AG10803 (cell line): ENCODE measurements at regions not wholly inside any gene's neighbourhood (a gene's known extent, or its start where the extent isn't known, plus 50 kb on each side); places are given as distances from the start of the nearest gene placed in this dataset.

Experiments used
- DNase-seq: peaks from one replicate; pipeline ENCODE4 v3.0.0; 2010; ENCODE audit warnings: low read depth
- H3K4me3 ChIP-seq: 2 replicates; pipeline ENCODE4 v1.5.1; 2011; ENCODE audit warnings: mild to moderate bottlenecking, low read length, control low read depth
- TF ChIP-seq, protein P1 (sequence below): conservative IDR thresholded peaks from 2 replicates; pipeline ENCODE4 v1.5.1; 2011; ENCODE audit warnings: mild to moderate bottlenecking, low read length, control low read depth, inconsistent platforms

DNA sequence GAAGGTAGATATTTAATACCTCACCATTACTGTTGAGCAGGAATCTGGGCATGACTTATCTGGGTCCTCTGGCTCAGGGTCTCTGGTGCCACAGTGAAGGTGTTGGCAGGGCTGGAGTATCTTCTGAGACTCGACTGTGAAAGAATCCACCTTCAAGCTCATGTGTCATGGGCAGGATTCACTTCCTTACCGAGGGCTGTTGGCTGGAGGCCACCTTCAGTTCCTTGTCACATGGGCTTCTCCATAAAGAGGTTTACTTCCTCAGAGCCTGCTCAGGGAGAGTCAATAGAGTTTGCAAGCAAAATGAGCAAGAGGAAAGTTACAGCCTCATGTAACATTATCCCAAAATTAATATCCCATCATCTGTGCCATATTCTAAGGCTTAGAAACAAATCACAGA, 459.5 kb downstream of the NR2F2 start:
- TF ChIP-seq, protein P1, sequence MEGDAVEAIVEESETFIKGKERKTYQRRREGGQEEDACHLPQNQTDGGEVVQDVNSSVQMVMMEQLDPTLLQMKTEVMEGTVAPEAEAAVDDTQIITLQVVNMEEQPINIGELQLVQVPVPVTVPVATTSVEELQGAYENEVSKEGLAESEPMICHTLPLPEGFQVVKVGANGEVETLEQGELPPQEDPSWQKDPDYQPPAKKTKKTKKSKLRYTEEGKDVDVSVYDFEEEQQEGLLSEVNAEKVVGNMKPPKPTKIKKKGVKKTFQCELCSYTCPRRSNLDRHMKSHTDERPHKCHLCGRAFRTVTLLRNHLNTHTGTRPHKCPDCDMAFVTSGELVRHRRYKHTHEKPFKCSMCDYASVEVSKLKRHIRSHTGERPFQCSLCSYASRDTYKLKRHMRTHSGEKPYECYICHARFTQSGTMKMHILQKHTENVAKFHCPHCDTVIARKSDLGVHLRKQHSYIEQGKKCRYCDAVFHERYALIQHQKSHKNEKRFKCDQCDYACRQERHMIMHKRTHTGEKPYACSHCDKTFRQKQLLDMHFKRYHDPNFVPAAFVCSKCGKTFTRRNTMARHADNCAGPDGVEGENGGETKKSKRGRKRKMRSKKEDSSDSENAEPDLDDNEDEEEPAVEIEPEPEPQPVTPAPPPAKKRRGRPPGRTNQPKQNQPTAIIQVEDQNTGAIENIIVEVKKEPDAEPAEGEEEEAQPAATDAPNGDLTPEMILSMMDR: no peak
- DNase-seq: no peak
- H3K4me3 ChIP-seq: no peak overlapping the region

DNA sequence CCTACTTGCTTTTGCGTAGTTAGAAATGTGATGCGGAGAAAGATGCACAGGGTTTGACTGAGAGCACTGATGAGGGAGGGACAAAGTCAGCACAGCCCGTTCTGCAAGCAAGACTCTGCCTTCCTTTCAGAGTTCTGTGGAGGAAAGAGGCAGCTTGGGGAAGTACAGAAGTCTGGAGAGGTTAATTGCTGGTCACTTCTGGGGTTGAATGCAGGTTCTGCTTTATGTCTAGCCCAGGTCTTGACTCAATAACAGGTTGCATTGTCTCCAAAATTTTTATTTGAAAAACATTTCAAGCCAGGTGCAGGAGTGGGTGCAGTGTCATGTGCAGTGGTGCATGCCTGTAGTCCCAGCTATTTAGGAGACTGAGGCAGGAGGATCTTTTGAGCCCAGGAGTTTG, 461.7 kb downstream of the NR2F2 start:
- no peak for DNase-seq
- no peak overlapping the region for H3K4me3 ChIP-seq
- TF ChIP-seq, protein P1: no peak

DNA sequence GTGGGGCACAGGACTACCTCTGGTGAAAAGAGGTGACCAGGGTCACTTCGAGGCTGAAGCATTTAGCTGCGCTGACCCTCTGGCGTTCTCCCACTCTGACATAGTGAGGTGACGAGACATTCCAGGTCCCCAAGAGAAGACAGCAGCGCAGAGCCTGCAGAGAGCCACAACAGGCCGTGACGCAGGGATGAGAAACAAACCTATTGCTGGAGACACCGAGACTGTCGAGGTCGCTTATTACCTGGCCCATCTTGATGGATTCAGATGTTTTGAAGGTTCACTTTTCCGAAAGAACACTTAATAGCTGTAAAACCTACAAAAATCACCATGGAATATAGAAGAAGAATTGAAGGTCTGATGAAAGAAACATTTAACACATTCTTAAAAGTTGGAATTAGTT, 466.3 kb downstream of the NR2F2 start:
- DNase-seq: no peak
- H3K4me3 ChIP-seq: no peak overlapping the region
- TF ChIP-seq, protein P1: no peak

DNA sequence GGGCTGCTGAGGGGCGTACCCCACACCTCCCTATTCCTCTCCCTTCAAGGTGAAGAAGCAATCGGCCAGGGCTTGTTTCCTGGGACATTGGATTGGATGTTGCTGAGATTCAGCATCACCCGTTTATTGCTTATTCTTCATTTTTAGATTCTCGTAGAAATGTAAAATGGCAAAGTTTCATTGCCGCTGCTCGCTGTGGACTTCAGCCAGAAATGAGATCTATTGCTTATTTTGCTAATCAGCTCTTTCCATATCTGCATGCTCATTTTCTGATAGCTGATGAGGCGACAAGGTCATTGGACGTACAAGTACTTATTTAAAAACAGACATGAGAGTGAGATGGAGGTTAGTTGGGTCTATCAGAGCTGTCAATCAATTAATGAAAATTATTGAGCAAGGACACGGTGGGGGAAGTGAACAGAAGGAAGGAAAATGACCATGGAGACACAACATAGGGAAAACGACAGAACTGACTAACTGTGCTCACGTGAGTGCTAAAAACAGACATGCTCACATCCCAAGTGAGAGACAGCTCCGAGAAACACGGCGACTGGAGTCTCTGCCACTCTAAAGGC, 471.2 kb downstream of the NR2F2 start:
- H3K4me3 ChIP-seq: no peak overlapping the region
- DNase-seq: no peak
- TF ChIP-seq, protein P1: no peak

DNA sequence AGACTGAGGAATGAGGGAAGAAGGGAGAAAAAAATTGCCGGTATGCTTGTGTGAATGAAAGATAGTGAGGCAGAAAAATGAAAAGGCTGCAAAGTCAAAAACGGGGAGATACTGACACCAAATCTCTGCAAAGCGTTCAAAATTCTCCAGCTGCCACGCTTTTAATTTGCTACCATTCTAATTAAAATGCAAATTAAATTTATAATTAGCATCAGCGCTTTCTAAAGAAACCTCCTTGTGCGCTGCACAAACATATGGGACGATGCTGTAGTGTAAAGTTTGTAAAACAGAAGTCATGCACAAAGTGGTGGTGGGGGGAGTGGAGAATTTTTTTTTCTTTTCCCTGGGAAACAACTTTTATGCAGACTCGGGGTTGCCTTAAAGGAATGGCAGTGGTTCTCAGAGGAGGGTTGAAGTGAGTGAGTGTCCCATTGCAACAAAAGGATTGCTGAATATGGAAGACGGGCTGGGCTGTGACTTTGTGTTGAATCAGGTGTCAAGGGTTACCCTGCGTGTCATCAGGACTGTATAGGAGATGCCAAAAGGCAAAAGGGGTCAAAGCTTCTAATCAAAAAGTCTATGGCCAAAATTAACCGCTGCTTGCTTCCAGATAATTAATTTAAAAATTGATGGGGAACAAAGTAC, 472.2 kb downstream of the NR2F2 start:
- TF ChIP-seq, protein P1: no peak
- no peak overlapping the region for H3K4me3 ChIP-seq
- no peak for DNase-seq

DNA sequence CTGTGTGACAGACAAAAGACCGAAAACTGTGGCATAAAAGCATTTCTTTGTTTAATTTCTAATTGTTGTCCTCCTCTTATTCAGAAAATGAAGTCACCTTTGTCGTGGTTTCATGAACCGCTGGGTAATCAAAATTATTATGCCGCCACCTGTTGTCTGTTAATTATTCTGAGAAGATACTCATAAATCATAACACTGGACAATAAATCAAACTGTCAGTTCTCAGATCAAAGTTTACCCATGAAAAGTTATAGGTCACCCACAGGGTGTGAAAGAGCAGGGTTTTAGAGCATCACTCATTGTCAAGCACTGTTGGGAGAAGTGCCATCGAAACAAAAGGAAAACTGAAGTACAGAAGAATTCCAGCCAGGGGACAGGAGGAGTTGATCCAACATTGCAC, 474.3 kb downstream of the NR2F2 start:
- TF ChIP-seq, protein P1: no peak
- no peak for DNase-seq
- no peak overlapping the region for H3K4me3 ChIP-seq

DNA sequence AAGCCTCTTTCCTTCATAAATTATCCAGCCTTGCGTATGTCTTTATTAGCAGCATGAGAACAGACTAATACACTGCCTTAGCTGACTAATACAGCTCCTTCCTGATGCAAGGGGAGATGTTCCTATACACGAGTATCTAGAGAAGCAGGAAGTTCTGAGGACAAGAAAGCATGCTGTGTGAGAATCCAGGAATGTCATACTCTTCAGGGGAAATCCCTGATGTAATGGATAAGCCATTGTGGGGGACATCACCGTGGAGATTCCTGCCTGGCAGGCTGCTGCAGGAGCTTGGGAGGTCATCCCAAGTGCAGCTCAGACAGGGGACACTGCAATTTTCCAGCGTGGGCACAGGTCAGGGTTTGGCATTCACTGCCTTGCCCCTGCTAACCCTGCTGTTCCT, 476.9 kb downstream of the NR2F2 start:
- TF ChIP-seq, protein P1: no peak
- H3K4me3 ChIP-seq: no peak overlapping the region
- DNase-seq: no peak
